ENCODE measurements at regions not wholly inside any gene's neighbourhood (a gene's known extent, or its start where the extent isn't known, plus 50 kb on each side); places are given as distances from the start of the nearest gene placed in this dataset.

- TF ChIP-seq MAX (IDR thresholded peaks at IDR 0.05; ENCODE audit: low read depth, low read length) (no peak), MYC (IDR thresholded peaks at IDR 0.05; ENCODE audit: low read depth, low read length) (no peak), POLR2A (IDR thresholded peaks at IDR 0.05; ENCODE audit: extremely low read depth, insufficient read length) (no peak)
- TF ChIP-seq, protein P1, sequence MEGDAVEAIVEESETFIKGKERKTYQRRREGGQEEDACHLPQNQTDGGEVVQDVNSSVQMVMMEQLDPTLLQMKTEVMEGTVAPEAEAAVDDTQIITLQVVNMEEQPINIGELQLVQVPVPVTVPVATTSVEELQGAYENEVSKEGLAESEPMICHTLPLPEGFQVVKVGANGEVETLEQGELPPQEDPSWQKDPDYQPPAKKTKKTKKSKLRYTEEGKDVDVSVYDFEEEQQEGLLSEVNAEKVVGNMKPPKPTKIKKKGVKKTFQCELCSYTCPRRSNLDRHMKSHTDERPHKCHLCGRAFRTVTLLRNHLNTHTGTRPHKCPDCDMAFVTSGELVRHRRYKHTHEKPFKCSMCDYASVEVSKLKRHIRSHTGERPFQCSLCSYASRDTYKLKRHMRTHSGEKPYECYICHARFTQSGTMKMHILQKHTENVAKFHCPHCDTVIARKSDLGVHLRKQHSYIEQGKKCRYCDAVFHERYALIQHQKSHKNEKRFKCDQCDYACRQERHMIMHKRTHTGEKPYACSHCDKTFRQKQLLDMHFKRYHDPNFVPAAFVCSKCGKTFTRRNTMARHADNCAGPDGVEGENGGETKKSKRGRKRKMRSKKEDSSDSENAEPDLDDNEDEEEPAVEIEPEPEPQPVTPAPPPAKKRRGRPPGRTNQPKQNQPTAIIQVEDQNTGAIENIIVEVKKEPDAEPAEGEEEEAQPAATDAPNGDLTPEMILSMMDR (IDR thresholded peaks at IDR 0.05; ENCODE audit: low read depth, low read length) = no peak
- no peak overlapping the region for H3K4me3 ChIP-seq (ENCODE audit: low read depth, low read length)
- DNase-seq (ENCODE audit: low read depth) = no peak
Measured at GRCh38 chr10:3837647-3838459, 52.8 kb upstream of the KLF6 start.

DNA sequence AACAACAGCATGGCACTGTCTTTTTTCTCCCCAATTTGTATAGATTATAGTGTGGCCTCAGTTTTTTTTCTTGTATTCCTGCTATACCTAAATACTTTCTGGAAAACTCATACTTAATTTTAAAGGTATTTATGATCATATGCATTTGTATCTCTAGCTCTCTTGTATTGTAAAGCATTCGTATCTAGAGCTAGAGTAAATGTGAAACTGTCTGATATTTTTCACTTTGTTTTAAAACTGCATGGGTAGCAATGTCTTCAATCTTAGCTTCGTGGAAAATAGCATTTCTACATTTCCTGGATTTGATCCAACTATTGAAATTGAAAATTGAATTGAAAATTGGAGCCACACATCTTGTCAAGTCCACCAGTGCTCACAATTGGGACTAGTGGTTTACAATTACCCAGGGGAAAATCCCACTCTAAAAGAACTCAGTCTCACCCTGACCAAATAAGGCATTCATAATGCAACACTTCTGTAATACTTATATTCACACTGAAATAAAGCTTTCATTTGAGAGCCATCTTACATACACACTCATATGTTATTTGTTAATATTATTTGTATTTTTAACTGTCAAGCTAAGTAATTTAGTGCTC, 51.3 kb upstream of the KLF6 start:
- TF ChIP-seq POLR2A (IDR thresholded peaks at IDR 0.05; ENCODE audit: extremely low read depth, insufficient read length) (no peak), MYC (IDR thresholded peaks at IDR 0.05; ENCODE audit: low read depth, low read length) (no peak), MAX (IDR thresholded peaks at IDR 0.05; ENCODE audit: low read depth, low read length) (no peak)
- TF ChIP-seq, protein P1 (IDR thresholded peaks at IDR 0.05; ENCODE audit: low read depth, low read length) = no peak
- DNase-seq (ENCODE audit: low read depth) = no peak
- H3K4me3 ChIP-seq (ENCODE audit: low read depth, low read length) = no peak overlapping the region

DNA sequence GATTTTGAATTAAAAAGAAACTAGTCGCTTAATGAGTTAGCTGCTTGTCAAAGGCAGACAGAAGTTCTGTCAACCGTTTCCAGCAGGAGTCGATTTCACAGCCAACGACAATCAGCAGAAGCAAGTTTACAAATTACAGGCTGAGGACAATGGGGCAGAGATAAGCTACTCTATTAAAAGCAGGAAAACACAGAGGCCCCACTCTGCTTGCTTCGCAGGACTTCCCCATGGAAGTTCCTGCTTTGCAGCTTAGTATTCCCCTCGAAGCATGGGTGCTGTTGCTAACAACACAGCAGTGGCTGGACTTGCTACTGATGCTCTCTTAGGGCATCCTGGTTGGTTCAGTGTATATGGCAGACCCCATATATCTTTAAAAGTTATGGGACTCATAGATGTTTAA, 50.8 kb upstream of the KLF6 start:
- no peak for TF ChIP-seq MAX (IDR thresholded peaks at IDR 0.05; ENCODE audit: low read depth, low read length)
- no peak for TF ChIP-seq MYC (IDR thresholded peaks at IDR 0.05; ENCODE audit: low read depth, low read length)
- no peak for TF ChIP-seq POLR2A (IDR thresholded peaks at IDR 0.05; ENCODE audit: extremely low read depth, insufficient read length)
- TF ChIP-seq, protein P1 (IDR thresholded peaks at IDR 0.05; ENCODE audit: low read depth, low read length) = no peak
- DNase-seq (ENCODE audit: low read depth) = no peak
- no peak overlapping the region for H3K4me3 ChIP-seq (ENCODE audit: low read depth, low read length)

- no peak overlapping the region for H3K4me3 ChIP-seq (ENCODE audit: low read depth, low read length)
- no peak for DNase-seq (ENCODE audit: low read depth)
- TF ChIP-seq MAX (IDR thresholded peaks at IDR 0.05; ENCODE audit: low read depth, low read length) = no peak
- TF ChIP-seq, protein P1 (IDR thresholded peaks at IDR 0.05; ENCODE audit: low read depth, low read length) = no peak
- no peak for TF ChIP-seq MYC (IDR thresholded peaks at IDR 0.05; ENCODE audit: low read depth, low read length)
Measured at GRCh38 chr10:3834947-3835346, 49.9 kb upstream of the KLF6 start.

All from NB4 (cell line).